NCI-H446 (cell line): ENCODE measurements at regions not wholly inside any gene's neighbourhood (a gene's known extent, or its start where the extent isn't known, plus 50 kb on each side); places are given as distances from the start of the nearest gene placed in this dataset.
"Not testable (repeated sequence)": the region's sequence is repeated elsewhere in the genome, so short reads cannot be mapped to it uniquely, and the experiment has no call there.

ENCODE experiments used
- DNase-seq, 2 experiments: peaks; one replicate each; lab custom pipeline; 2025; lab: John Stamatoyannopoulos, UW

- DNase-seq: no peak
Measured at GRCh38 chr2:234725528-234726264, 226.1 kb upstream of the SH3BP4 start.

- DNase-seq: no peak
Measured at GRCh38 chr2:234724850-234725249, 227.0 kb upstream of the SH3BP4 start.

GRCh38 chr2:234723400-234723799 is 226.5 kb upstream of the ARL4C start:
- no peak for DNase-seq

GRCh38 chr2:234722176-234722575 is 225.3 kb upstream of the ARL4C start:
- DNase-seq: no peak

GRCh38 chr2:234719116-234719716 is 222.3 kb upstream of the ARL4C start:
- DNase-seq: no peak

- no peak for DNase-seq
Measured at GRCh38 chr2:234716271-234716670, 219.4 kb upstream of the ARL4C start.

- DNase-seq: no peak
Measured at GRCh38 chr2:234715671-234716250, 218.9 kb upstream of the ARL4C start.

- no peak for DNase-seq
Measured at GRCh38 chr2:234714711-234715110, 217.8 kb upstream of the ARL4C start.

GRCh38 chr2:234712421-234712935 is 215.6 kb upstream of the ARL4C start:
- DNase-seq: no peak

GRCh38 chr2:234711308-234711707 is 214.4 kb upstream of the ARL4C start:
- no peak for DNase-seq

- no peak for DNase-seq
Measured at GRCh38 chr2:234710587-234710986, 213.7 kb upstream of the ARL4C start.

GRCh38 chr2:234710066-234710465 is 213.2 kb upstream of the ARL4C start:
- DNase-seq: no peak

- DNase-seq: no peak
Measured at GRCh38 chr2:234708717-234709116, 211.8 kb upstream of the ARL4C start.

GRCh38 chr2:234708091-234708683 is 211.3 kb upstream of the ARL4C start:
- no peak for DNase-seq

- DNase-seq: no peak
Measured at GRCh38 chr2:234706086-234706485, 209.2 kb upstream of the ARL4C start.

- no peak for DNase-seq
Measured at GRCh38 chr2:234705108-234705507, 208.2 kb upstream of the ARL4C start.

GRCh38 chr2:234703258-234703657 is 206.4 kb upstream of the ARL4C start:
- DNase-seq: no peak

GRCh38 chr2:234702731-234703225 is 205.9 kb upstream of the ARL4C start:
- DNase-seq: no peak

GRCh38 chr2:234701841-234702240 is 205.0 kb upstream of the ARL4C start:
- DNase-seq: no peak

GRCh38 chr2:234701421-234701820 is 204.5 kb upstream of the ARL4C start:
- no peak for DNase-seq

- no peak for DNase-seq
Measured at GRCh38 chr2:234699456-234699855, 202.6 kb upstream of the ARL4C start.

- not testable (repeated sequence) for DNase-seq
Measured at GRCh38 chr2:234697300-234697876, 200.5 kb upstream of the ARL4C start.
